HCT116 (cell line): ENCODE measurements at regions not wholly inside any gene's neighbourhood (a gene's known extent, or its start where the extent isn't known, plus 50 kb on each side); places are given as distances from the start of the nearest gene placed in this dataset.

Source experiments
- ATAC-seq: fragments of 200-7000 bp; cut with Tn5 transposase; 2 replicates; pipeline ENCODE4 v1.9.1; 2020; ENCODE audit warnings: mild to moderate bottlenecking, moderate library complexity
- BruUV-seq: library from RNA; stranded (reverse); fragments of 400-500 nt; replicated peaks from 2 replicates; lab custom pipeline; 2021; lab: Mats Ljungman, UMichigan
- CTCF ChIA-PET: fragments of 300-600 bp; sonication (Branson Sonifier 250); formaldehyde crosslinking; loops from one replicate; lab custom pipeline; 2021; ENCODE audit warnings: antibody characterized with exemption; lab: Charles Lee
- POLR2A ChIA-PET: fragments of 300-600, 350-600 bp; sonication (Branson Sonifier 250); formaldehyde crosslinking; loops from one replicate; lab custom pipeline; 2021; ENCODE audit warnings: antibody characterized with exemption; lab: Charles Lee
- RAD21 ChIA-PET, 2 experiments: fragments of 300-600 bp; sonication (Branson Sonifier 250); formaldehyde crosslinking; loops; one replicate each; lab custom pipeline; 2023; ENCODE audit warnings: low total read pairs in 2 of 2; ENCODE audit not compliant: uncharacterized antibody in 2 of 2, unreplicated experiment in 2 of 2, low non-redundant PET in 1 of 2; lab: Charles Lee
- DNase-seq: peaks from one replicate; pipeline ENCODE4 v3.0.0-alpha.2; 2010; ENCODE audit warnings: low read depth, low spot score
- H2AFZ ChIP-seq: fragments of 200-600 bp; shearing (Covaris generic), sonication (generic); 2 replicates; pipeline ENCODE4 v1.6.1; 2017; ENCODE audit warnings: low read depth, mixed run types, mixed read lengths, antibody characterized with exemption, low read length; ENCODE audit not compliant: poor library complexity, severe bottlenecking
- H3K27ac ChIP-seq: 2 replicates; pipeline ENCODE4 v1.5.1; 2012; ENCODE audit warnings: low read depth, low read length
- H3K27me3 ChIP-seq: fragments of 200-600 bp; sonication (generic); 2 replicates; pipeline ENCODE4 v1.6.1; 2016; ENCODE audit warnings: mixed run types, low read length, mixed read lengths; ENCODE audit not compliant: insufficient read depth
- H3K36me3 ChIP-seq, 2 experiments: fragments of 200-500 bp in 1 of 2; fragments of 200-600 bp in 1 of 2; sonication (Bioruptor generic) in 1 of 2; sonication (generic) in 1 of 2; 2 replicates each; pipeline versions ENCODE4 v1.5.1 to v1.6.1; 2014 to 2016; ENCODE audit warnings: low read length in 2 of 2, inconsistent platforms in 1 of 2, mixed read lengths in 1 of 2, mixed run types in 1 of 2; ENCODE audit not compliant: insufficient read depth in 2 of 2, control insufficient read depth in 1 of 2
- H3K4me1 ChIP-seq, 2 experiments: fragments of 200-600 bp in 1 of 2; sonication (generic) in 1 of 2; 2 replicates each; pipeline versions ENCODE4 v1.5.1 to v1.6.1; 2012 to 2017; ENCODE audit warnings: low read length in 2 of 2, inconsistent platforms in 1 of 2, mild to moderate bottlenecking in 1 of 2, mixed read lengths in 1 of 2, mixed run types in 1 of 2, moderate library complexity in 1 of 2; ENCODE audit not compliant: insufficient read depth in 2 of 2, control insufficient read depth in 1 of 2
- H3K4me2 ChIP-seq: fragments of 200-600 bp; sonication (generic); 2 replicates; pipeline ENCODE4 v1.6.1; 2017; ENCODE audit warnings: mixed run types, low read length, mixed read lengths
- H3K4me3 ChIP-seq, 2 experiments: fragments of 200-600 bp in 1 of 2; sonication (generic) in 1 of 2; replicated peaks in 1 of 2; 2 replicates each; pipeline ENCODE4 v1.5.1; 2011 to 2016; ENCODE audit warnings: low read length in 2 of 2, control low read depth in 1 of 2, low read depth in 1 of 2, mild to moderate bottlenecking in 1 of 2, mixed read lengths in 1 of 2, mixed run types in 1 of 2
- H3K79me2 ChIP-seq: fragments of 200-600 bp; sonication (generic); 2 replicates; pipeline ENCODE4 v1.6.1; 2017; ENCODE audit warnings: mild to moderate bottlenecking, mixed run types, low read length, moderate library complexity, mixed read lengths; ENCODE audit not compliant: insufficient read depth
- H3K9ac ChIP-seq: fragments of 200-600 bp; sonication (generic); 2 replicates; pipeline ENCODE4 v1.6.1; 2016; ENCODE audit warnings: low read length, mixed read lengths
- H3K9me2 ChIP-seq: fragments of 200-600 bp; sonication (generic), shearing (Covaris generic); 2 replicates; pipeline ENCODE4 v1.6.1; 2017; ENCODE audit warnings: mixed run types, mild to moderate bottlenecking, moderate library complexity; ENCODE audit not compliant: insufficient read depth
- H3K9me3 ChIP-seq, 2 experiments: fragments of 200-500 bp in 1 of 2; fragments of 200-600 bp in 1 of 2; sonication (Bioruptor generic) in 1 of 2; sonication (generic) in 1 of 2; 2 replicates each; pipeline ENCODE4 v1.6.1; 2014 to 2017; ENCODE audit warnings: low read length in 2 of 2, mixed read lengths in 2 of 2, inconsistent platforms in 1 of 2, low read depth in 1 of 2, mild to moderate bottlenecking in 1 of 2, mixed run types in 1 of 2, moderate library complexity in 1 of 2; ENCODE audit not compliant: control insufficient read depth in 1 of 2, insufficient read depth in 1 of 2
- H4K20me1 ChIP-seq: fragments of 200-600 bp; sonication (generic), shearing (Covaris generic); 2 replicates; pipeline ENCODE4 v1.6.1; 2017; ENCODE audit warnings: mixed run types, mild to moderate bottlenecking, moderate library complexity; ENCODE audit not compliant: insufficient read depth
- CBX3 ChIP-seq: IDR thresholded peaks from 2 replicates; pipeline ENCODE4 v1.6.1; 2012; ENCODE audit warnings: low read depth
- CEBPB ChIP-seq: IDR thresholded peaks from 2 replicates; pipeline ENCODE4 v1.6.1; 2012; ENCODE audit warnings: low read depth
- ELF1 ChIP-seq: IDR thresholded peaks from 2 replicates; pipeline ENCODE4 v1.6.1; 2012; ENCODE audit warnings: low read depth, borderline replicate concordance
- EZH2 ChIP-seq: fragments of 200-600 bp; sonication (generic); IDR thresholded peaks from 2 replicates; pipeline ENCODE4 v1.6.1; 2017; ENCODE audit warnings: antibody characterized with exemption, mixed run types
- JUND ChIP-seq: IDR thresholded peaks from 2 replicates; pipeline ENCODE4 v1.6.1; 2012
- POLR2A ChIP-seq: IDR thresholded peaks from 2 replicates; pipeline ENCODE4 v1.7.0; 2011; ENCODE audit warnings: borderline replicate concordance; ENCODE audit not compliant: insufficient read depth, insufficient read length; ENCODE audit errors: extremely low read depth
- RAD21 ChIP-seq: IDR thresholded peaks from 2 replicates; pipeline ENCODE4 v1.6.1; 2012; ENCODE audit warnings: low read depth, mild to moderate bottlenecking
- SP1 ChIP-seq: IDR thresholded peaks from 2 replicates; pipeline ENCODE4 v1.6.1; 2012; ENCODE audit warnings: low read depth
- SRF ChIP-seq: IDR thresholded peaks from 2 replicates; pipeline ENCODE4 v1.6.1; 2012; ENCODE audit warnings: low read depth
- YY1 ChIP-seq: IDR thresholded peaks from 2 replicates; pipeline ENCODE4 v1.6.1; 2011; ENCODE audit warnings: low read length, low read depth, moderate library complexity, mild to moderate bottlenecking; ENCODE audit not compliant: insufficient replicate concordance; ENCODE audit errors: extremely low read depth
- ZFX ChIP-seq: fragments of 450-650 bp; IDR thresholded peaks from 2 replicates; pipeline ENCODE4 v1.6.1; 2017
- ZNF274 ChIP-seq: fragments of 200-500 bp; sonication (Bioruptor generic); IDR thresholded peaks from 2 replicates; pipeline ENCODE4 v1.6.1; 2014; ENCODE audit warnings: mild to moderate bottlenecking, low read depth, low read length, inconsistent platforms
- intact Hi-C: fragments of 100-400 bp; cut with micrococcal nuclease; formaldehyde crosslinking; loops from 2 replicates; pipeline ENCODE4 v1.10.0; 2022
- TF ChIP-seq, protein P1 (sequence below): IDR thresholded peaks from 2 replicates; pipeline ENCODE4 v1.6.1; 2012
- TF ChIP-seq, protein P2 (sequence below): IDR thresholded peaks from 2 replicates; pipeline ENCODE4 v1.6.1; 2011; ENCODE audit warnings: mild to moderate bottlenecking, low read length, moderate library complexity; ENCODE audit not compliant: insufficient replicate concordance; ENCODE audit errors: extremely low read depth
- TF ChIP-seq, protein P3 (sequence below): IDR thresholded peaks from 2 replicates; pipeline ENCODE4 v1.6.1; 2012; ENCODE audit warnings: low read depth
- TF ChIP-seq, protein P4 (sequence below): IDR thresholded peaks from 2 replicates; pipeline ENCODE4 v1.6.1; 2012
- TF ChIP-seq, protein P5 (sequence below), 3 experiments: fragments of 200-600 bp in 1 of 3; sonication (generic) in 1 of 3; IDR thresholded peaks in 2 of 3; conservative IDR thresholded peaks in 1 of 3; 2 replicates each; pipeline ENCODE4 v1.5.1; 2012 to 2017; ENCODE audit warnings: low read depth in 2 of 3, low read length in 2 of 3, antibody characterized with exemption in 1 of 3, borderline replicate concordance in 1 of 3, control low read depth in 1 of 3, mild to moderate bottlenecking in 1 of 3, mixed read lengths in 1 of 3, mixed run types in 1 of 3, moderate library complexity in 1 of 3; ENCODE audit not compliant: insufficient read depth in 1 of 3

DNA sequence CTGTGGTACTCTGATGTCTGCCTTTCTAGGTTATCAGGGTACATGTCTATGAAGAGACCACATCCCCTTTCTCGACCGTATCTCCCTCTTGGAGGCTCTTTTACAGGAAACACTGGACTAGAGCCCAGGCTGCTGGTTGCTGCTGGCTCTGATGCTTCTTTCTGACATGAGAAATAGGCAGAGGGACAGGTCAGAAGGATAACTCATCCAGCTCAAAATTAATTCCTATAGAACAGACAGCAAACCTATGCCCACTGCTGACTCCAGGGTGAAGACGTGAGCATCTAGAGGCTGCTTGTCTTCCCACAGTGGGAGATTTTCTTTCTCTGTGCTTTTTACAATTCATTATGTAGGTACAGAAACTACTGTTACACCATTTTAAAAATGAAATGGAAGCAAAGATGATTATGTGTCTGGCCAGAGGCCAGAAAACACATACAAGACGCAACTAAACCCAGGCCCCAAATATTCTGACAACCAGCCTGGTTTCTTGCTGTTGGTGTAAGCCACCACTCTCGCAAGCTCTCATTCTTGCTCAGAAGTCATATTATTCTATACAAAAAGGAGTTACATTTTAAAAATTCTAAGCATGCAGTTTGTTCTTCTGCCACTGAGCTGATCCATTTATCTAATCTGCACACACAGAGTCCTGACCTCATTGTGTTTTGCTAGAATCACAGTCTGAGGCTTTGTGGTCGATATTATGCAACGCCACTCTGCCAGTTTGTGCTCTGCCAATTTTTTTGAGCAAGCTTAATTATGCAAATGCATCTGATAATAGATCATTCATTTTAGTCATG is 424.3 kb downstream of the KIF20B start:
- ChIA-PET POLR2A (interaction anchor here (1.1 kb wide), 1 partner anchor 70 kb away, joined by 3 read pairs; no protein-coding TSS in a partner anchor), CTCF (interaction anchor here (0.6 kb wide), 2 partner anchors 18 to 733 kb away, joined by 3 to 5 read pairs; partner anchors contain the start of gene IFIT1), RAD21 (no interaction called here)
- TF ChIP-seq, protein P1, sequence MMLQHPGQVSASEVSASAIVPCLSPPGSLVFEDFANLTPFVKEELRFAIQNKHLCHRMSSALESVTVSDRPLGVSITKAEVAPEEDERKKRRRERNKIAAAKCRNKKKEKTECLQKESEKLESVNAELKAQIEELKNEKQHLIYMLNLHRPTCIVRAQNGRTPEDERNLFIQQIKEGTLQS: no peak
- TF ChIP-seq, protein P2, sequence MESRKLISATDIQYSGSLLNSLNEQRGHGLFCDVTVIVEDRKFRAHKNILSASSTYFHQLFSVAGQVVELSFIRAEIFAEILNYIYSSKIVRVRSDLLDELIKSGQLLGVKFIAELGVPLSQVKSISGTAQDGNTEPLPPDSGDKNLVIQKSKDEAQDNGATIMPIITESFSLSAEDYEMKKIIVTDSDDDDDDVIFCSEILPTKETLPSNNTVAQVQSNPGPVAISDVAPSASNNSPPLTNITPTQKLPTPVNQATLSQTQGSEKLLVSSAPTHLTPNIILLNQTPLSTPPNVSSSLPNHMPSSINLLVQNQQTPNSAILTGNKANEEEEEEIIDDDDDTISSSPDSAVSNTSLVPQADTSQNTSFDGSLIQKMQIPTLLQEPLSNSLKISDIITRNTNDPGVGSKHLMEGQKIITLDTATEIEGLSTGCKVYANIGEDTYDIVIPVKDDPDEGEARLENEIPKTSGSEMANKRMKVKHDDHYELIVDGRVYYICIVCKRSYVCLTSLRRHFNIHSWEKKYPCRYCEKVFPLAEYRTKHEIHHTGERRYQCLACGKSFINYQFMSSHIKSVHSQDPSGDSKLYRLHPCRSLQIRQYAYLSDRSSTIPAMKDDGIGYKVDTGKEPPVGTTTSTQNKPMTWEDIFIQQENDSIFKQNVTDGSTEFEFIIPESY: no peak
- TF ChIP-seq ZNF274 (no peak), EZH2 (no peak), YY1 (no peak), CBX3 (no peak), CEBPB (no peak), ELF1 (no peak), ZFX (no peak), POLR2A (no peak), RAD21 (no peak), JUND (no peak), SP1 (no peak), SRF (no peak)
- TF ChIP-seq, protein P3, sequence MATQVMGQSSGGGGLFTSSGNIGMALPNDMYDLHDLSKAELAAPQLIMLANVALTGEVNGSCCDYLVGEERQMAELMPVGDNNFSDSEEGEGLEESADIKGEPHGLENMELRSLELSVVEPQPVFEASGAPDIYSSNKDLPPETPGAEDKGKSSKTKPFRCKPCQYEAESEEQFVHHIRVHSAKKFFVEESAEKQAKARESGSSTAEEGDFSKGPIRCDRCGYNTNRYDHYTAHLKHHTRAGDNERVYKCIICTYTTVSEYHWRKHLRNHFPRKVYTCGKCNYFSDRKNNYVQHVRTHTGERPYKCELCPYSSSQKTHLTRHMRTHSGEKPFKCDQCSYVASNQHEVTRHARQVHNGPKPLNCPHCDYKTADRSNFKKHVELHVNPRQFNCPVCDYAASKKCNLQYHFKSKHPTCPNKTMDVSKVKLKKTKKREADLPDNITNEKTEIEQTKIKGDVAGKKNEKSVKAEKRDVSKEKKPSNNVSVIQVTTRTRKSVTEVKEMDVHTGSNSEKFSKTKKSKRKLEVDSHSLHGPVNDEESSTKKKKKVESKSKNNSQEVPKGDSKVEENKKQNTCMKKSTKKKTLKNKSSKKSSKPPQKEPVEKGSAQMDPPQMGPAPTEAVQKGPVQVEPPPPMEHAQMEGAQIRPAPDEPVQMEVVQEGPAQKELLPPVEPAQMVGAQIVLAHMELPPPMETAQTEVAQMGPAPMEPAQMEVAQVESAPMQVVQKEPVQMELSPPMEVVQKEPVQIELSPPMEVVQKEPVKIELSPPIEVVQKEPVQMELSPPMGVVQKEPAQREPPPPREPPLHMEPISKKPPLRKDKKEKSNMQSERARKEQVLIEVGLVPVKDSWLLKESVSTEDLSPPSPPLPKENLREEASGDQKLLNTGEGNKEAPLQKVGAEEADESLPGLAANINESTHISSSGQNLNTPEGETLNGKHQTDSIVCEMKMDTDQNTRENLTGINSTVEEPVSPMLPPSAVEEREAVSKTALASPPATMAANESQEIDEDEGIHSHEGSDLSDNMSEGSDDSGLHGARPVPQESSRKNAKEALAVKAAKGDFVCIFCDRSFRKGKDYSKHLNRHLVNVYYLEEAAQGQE: no peak
- TF ChIP-seq, protein P4, sequence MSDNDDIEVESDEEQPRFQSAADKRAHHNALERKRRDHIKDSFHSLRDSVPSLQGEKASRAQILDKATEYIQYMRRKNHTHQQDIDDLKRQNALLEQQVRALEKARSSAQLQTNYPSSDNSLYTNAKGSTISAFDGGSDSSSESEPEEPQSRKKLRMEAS: no peak
- TF ChIP-seq, protein P5, sequence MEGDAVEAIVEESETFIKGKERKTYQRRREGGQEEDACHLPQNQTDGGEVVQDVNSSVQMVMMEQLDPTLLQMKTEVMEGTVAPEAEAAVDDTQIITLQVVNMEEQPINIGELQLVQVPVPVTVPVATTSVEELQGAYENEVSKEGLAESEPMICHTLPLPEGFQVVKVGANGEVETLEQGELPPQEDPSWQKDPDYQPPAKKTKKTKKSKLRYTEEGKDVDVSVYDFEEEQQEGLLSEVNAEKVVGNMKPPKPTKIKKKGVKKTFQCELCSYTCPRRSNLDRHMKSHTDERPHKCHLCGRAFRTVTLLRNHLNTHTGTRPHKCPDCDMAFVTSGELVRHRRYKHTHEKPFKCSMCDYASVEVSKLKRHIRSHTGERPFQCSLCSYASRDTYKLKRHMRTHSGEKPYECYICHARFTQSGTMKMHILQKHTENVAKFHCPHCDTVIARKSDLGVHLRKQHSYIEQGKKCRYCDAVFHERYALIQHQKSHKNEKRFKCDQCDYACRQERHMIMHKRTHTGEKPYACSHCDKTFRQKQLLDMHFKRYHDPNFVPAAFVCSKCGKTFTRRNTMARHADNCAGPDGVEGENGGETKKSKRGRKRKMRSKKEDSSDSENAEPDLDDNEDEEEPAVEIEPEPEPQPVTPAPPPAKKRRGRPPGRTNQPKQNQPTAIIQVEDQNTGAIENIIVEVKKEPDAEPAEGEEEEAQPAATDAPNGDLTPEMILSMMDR (IDR thresholded peaks at IDR 0.05 in 2 of 3, conservative IDR thresholded peaks at IDR 0.05 in 1 of 3; ENCODE audit: borderline replicate concordance in 1 of 3, insufficient read depth in 1 of 3, low read depth in 2 of 3, low read length in 2 of 3): no peak
- DNase-seq (no peak), ATAC-seq (no peak)
- Histone ChIP-seq H3K4me3 (no peak overlapping the region), H3K27ac (no peak overlapping the region), H3K9me3 (no peaks in the 10 kb centered on the region; a peak in 1 of 4 replicates), H3K79me2 (no peaks in the 10 kb centered on the region), H3K36me3 (no peaks in the 10 kb centered on the region), H3K4me2 (no peak overlapping the region), H3K9ac (no peak overlapping the region), H3K4me1 (no peaks in the 10 kb centered on the region), H3K9me2 (no peaks in the 10 kb centered on the region), H2AFZ (no peak overlapping the region), H3K27me3 (no peaks in the 10 kb centered on the region), H4K20me1 (no peaks in the 10 kb centered on the region)
- intact Hi-C loops: no loop called here
- no TSS peak for BruUV-seq
